RWPE2 (cell line): ENCODE measurements at regions not wholly inside any gene's neighbourhood (a gene's known extent, or its start where the extent isn't known, plus 50 kb on each side); places are given as distances from the start of the nearest gene placed in this dataset.

Experiments
- ATAC-seq: fragments of 200-7000 bp; cut with Tn5 transposase; 3 replicates; pipeline ENCODE4 v1.9.1; 2021; ENCODE audit warnings: low read depth
- DNase-seq: peaks from one replicate; pipeline ENCODE4 v3.0.0-alpha.2; 2020; ENCODE audit warnings: low spot score
- H3K27ac ChIP-seq: fragments of 450-650 bp; 2 replicates; pipeline ENCODE4 v1.5.1; 2017; ENCODE audit warnings: mild to moderate bottlenecking; ENCODE audit not compliant: poor library complexity, severe bottlenecking
- H3K27me3 ChIP-seq: fragments of 250-450 bp; sonication (Bioruptor Pico); 2 replicates; pipeline ENCODE4 v1.5.1; 2021; ENCODE audit warnings: mild to moderate bottlenecking, moderate library complexity; ENCODE audit not compliant: insufficient read depth, poor library complexity, severe bottlenecking
- H3K36me3 ChIP-seq: fragments of 250-450 bp; sonication (Bioruptor Pico); 2 replicates; pipeline ENCODE4 v1.5.1; 2020; ENCODE audit warnings: low read depth, mild to moderate bottlenecking, moderate library complexity
- H3K4me1 ChIP-seq: fragments of 250-450 bp; sonication (Bioruptor Pico); 2 replicates; pipeline ENCODE4 v1.5.1; 2021; ENCODE audit warnings: mild to moderate bottlenecking, moderate library complexity; ENCODE audit not compliant: insufficient read depth, poor library complexity, severe bottlenecking
- H3K4me3 ChIP-seq: fragments of 250-450 bp; sonication (Bioruptor Pico); 2 replicates; pipeline ENCODE4 v1.5.1; 2021; ENCODE audit warnings: mild to moderate bottlenecking, moderate library complexity; ENCODE audit not compliant: severe bottlenecking
- H3K9me3 ChIP-seq: fragments of 250-450 bp; sonication (Bioruptor Pico); 2 replicates; pipeline ENCODE4 v1.5.1; 2021; ENCODE audit warnings: mild to moderate bottlenecking, moderate library complexity; ENCODE audit not compliant: severe bottlenecking
- TF ChIP-seq, protein P1 (sequence below): fragments of 450-650 bp; IDR thresholded peaks from one replicate; pipeline ENCODE4 v1.5.1; 2017; ENCODE audit warnings: mild to moderate bottlenecking, moderate library complexity; ENCODE audit not compliant: poor library complexity, severe bottlenecking

DNA sequence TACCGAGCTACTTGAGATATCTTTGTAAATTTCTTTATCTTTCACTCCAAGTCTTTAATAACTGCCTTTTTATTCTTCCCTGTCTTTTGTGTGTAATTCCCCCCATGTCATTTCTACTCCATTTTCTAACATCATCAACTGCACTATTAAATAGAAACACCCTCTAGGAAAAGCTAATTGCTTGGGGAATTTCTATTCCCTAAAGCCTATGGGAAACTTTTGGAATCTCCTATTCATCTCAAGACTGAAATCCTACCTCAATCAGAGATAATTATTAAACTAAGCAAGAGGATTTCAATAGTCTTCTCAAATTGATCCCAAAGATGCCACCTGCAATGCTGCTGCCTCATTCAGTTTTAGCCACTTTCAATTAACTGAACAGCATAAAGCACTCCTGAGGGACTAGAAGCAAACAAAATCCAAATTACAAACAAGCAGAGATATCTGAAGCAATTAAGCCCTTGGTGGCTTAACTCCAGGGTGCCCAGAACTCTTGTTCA is 598.7 kb downstream of the IGSF11 start:
- Histone ChIP-seq H3K9me3 (no peaks in the 10 kb centered on the region), H3K4me1 (no peaks in the 10 kb centered on the region), H3K4me3 (no peak overlapping the region), H3K36me3 (no peaks in the 10 kb centered on the region), H3K27me3 (no peaks in the 10 kb centered on the region), H3K27ac (no peak overlapping the region)
- TF ChIP-seq, protein P1, sequence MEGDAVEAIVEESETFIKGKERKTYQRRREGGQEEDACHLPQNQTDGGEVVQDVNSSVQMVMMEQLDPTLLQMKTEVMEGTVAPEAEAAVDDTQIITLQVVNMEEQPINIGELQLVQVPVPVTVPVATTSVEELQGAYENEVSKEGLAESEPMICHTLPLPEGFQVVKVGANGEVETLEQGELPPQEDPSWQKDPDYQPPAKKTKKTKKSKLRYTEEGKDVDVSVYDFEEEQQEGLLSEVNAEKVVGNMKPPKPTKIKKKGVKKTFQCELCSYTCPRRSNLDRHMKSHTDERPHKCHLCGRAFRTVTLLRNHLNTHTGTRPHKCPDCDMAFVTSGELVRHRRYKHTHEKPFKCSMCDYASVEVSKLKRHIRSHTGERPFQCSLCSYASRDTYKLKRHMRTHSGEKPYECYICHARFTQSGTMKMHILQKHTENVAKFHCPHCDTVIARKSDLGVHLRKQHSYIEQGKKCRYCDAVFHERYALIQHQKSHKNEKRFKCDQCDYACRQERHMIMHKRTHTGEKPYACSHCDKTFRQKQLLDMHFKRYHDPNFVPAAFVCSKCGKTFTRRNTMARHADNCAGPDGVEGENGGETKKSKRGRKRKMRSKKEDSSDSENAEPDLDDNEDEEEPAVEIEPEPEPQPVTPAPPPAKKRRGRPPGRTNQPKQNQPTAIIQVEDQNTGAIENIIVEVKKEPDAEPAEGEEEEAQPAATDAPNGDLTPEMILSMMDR, result no peak
- DNase-seq (no peak), ATAC-seq (no peak)

DNA sequence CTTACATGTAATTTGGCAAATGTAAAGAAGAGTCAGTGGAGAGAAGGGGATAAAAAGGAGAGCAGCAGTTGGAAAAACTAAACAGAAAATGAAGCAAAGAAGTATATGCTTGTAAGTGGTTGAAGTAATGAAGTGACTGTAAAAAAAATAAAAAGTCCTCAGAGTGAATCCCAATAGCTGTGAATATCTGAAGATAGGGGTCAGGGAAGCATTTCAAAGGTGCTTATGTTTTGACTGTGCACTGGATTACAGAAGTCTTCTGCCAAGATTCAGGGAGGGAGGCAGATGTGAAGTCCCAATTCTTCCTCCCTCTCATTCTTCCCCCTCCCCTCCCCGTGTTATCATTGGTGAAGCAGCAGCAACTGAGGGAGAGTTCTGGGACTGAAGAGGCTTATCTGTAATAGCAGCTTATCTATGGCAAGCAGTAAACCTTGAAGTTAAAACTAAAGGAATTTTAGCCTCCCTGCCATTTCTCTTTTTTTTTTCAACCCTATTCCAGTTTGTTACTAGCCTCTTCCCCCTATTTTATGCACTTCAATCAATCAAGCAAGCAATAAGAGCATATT is 597.9 kb downstream of the IGSF11 start:
- Histone ChIP-seq H3K36me3 (no peaks in the 10 kb centered on the region), H3K4me3 (no peak overlapping the region), H3K27me3 (no peaks in the 10 kb centered on the region), H3K4me1 (no peaks in the 10 kb centered on the region), H3K27ac (no peak overlapping the region), H3K9me3 (no peaks in the 10 kb centered on the region)
- TF ChIP-seq, protein P1, result no peak
- ATAC-seq (no peak), DNase-seq (no peak)

- TF ChIP-seq, protein P1, result no peak
- no peak for ATAC-seq
Observed at GRCh38 chr3:118445036-118445435, 589.6 kb downstream of the IGSF11 start.

GRCh38 chr3:118447339-118447738 is 587.3 kb downstream of the IGSF11 start:
- Histone ChIP-seq H3K4me3 (no peak overlapping the region), H3K27me3 (no peaks in the 10 kb centered on the region), H3K36me3 (no peaks in the 10 kb centered on the region), H3K4me1 (no peaks in the 10 kb centered on the region), H3K9me3 (no peaks in the 10 kb centered on the region), H3K27ac (no peak overlapping the region)
- no peak for DNase-seq
- TF ChIP-seq, protein P1, result no peak
- ATAC-seq, result no peak

More at GRCh38 chr3:118445036-118445435, 589.6 kb downstream of the IGSF11 start:
- Histone ChIP-seq H3K36me3 (no peaks in the 10 kb centered on the region), H3K4me3 (no peak overlapping the region), H3K27me3 (no peaks in the 10 kb centered on the region), H3K4me1 (no peaks in the 10 kb centered on the region), H3K27ac (no peak overlapping the region), H3K9me3 (no peaks in the 10 kb centered on the region)
- no peak for DNase-seq

GRCh38 chr3:118466795-118467330 is 567.8 kb downstream of the IGSF11 start:
- no peaks in the 10 kb centered on the region for H3K27me3 ChIP-seq
- H3K4me3 ChIP-seq, result no peak overlapping the region
- peaks cover 7% of the 10 kb centered on the region for H3K4me1 ChIP-seq
- DNase-seq (no peak), ATAC-seq (no peak)
- H3K36me3 ChIP-seq, result no peaks in the 10 kb centered on the region
- no peaks in the 10 kb centered on the region for H3K9me3 ChIP-seq
- TF ChIP-seq, protein P1, result no peak
- no peak overlapping the region for H3K27ac ChIP-seq
